Activated CD4-positive, CD25-positive, alpha-beta regulatory T cell treated with anti-CD3 and anti-CD28 coated beads, Interleukin-2, amount 50 U/mL, for 24 hours (primary cell): ENCODE measurements at regions not wholly inside any gene's neighbourhood (a gene's known extent, or its start where the extent isn't known, plus 50 kb on each side); places are given as distances from the start of the nearest gene placed in this dataset.
"Not testable (repeated sequence)": the region's sequence is repeated elsewhere in the genome, so short reads cannot be mapped to it uniquely, and the experiment has no call there.

Experiments used
- ATAC-seq, 2 donors: fragments of 150-1000 bp; cut with Tn5 transposase; one replicate each; pipeline ENCODE4 v1.10.0; 2021; ENCODE audit warnings: mild to moderate bottlenecking in 1 of 2, moderate library complexity in 1 of 2

GRCh38 chr10:123380491-123381085 is 226.4 kb downstream of the BUB3 start:
- ATAC-seq = no peak

DNA sequence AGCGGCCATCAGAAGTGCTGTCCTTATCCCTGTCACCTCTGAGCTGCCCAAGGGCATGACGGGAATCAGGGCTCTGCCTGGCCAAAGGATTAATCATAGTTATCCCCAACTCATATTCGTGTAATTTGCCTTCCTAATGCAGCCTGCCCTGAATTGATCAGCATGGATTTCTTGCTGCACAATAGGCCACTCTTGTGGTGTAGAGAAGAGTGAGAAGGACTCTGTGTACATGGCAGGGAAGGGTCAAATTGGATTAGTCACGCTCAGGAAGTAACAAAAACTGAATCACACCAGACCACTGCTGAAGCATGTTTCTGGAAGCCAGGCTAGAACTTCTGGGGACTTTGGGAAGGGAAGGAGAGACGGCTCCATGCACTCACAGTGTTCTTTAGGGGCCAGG is 227.0 kb downstream of the BUB3 start:
- no peak for ATAC-seq

GRCh38 chr10:123382491-123382890 is 228.3 kb downstream of the BUB3 start:
- no peak for ATAC-seq

DNA sequence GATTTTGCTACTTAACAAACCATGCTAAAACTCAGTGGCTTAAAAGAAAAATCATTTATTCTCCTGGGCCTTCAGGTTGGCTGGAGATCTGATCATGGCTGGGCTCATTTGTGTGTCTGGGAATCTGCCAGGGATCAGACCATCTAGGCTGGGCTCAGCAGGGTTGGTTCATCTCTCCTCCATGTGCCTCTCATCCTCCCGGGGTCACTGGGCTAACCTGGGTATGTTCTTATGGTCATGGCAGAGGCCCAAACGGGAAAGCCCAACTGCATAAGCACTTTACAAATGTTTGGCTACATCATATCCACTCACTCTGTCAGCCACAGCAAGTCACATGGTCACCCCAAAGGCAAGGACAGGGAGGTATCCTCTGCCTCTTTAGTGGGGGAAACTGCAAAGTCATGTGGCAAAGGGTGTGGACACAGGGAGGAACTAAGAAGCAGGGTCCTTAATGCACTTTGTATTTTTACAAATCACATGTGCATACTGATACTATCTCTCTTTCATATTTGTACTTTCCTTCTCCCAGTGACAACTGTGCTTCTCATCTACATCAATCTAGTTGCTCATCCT is 231.4 kb downstream of the BUB3 start:
- no peak for ATAC-seq

- no peak for ATAC-seq
Observed at GRCh38 chr10:123389520-123389919, 235.3 kb downstream of the BUB3 start.

DNA sequence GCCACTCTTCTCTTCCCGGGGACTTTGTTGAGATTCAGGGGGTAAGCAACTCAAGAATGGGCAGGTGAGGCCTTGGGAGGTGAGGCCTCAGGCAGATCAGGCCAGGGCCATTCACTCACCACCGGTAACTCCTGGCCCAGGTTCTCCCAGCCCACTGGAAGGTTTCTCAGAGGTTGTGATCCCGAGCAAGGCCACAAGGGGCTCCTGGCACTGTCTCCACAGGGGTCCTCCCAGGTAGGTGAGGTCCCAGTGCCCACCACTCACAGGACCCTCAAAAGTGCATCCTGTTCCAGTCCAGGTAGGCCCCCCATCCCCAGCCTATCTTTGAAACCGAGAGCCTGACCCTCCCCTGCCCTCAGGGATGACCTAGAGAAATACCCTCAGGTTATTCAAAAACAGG is 236.1 kb downstream of the BUB3 start:
- ATAC-seq = no peak

GRCh38 chr10:123390874-123391273 is 236.7 kb downstream of the BUB3 start:
- no peak for ATAC-seq

DNA sequence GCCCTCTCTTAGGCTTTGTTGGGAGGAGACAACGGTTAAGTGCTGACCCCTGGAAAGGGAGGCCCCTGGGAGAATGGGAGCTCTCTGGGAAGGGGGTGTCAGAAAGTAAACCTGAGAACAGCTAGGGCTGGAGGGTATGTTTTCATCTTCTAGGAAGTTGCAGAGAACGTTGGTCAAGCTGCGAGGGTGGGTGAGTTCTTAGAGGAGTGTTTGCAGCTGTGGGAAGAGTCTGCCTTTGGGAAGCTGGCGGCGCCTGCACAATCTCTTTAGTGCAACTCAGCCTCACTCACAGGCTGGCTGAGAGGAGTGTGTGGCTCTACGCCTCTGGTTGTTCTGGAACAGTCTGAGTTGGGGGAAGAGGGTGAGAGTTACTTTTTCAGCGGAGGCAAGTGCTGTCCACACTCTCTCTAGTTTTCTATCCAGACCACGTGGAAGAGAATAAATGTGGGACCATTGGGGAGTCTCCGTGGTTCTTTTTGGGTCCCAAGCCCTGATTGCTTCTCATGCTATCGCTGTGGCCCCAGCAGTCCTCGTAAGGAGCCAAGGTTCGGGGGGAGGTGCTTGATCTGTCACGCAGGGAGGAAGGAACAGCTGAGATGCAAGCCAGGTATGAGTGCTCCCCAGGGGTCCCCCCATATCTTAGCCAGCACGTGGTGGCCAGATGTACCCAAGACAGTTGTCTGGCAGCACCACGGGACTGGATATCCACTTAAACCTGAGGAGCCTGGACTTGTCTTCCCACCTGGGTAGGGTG is 237.2 kb downstream of the BUB3 start:
- no peak for ATAC-seq

DNA sequence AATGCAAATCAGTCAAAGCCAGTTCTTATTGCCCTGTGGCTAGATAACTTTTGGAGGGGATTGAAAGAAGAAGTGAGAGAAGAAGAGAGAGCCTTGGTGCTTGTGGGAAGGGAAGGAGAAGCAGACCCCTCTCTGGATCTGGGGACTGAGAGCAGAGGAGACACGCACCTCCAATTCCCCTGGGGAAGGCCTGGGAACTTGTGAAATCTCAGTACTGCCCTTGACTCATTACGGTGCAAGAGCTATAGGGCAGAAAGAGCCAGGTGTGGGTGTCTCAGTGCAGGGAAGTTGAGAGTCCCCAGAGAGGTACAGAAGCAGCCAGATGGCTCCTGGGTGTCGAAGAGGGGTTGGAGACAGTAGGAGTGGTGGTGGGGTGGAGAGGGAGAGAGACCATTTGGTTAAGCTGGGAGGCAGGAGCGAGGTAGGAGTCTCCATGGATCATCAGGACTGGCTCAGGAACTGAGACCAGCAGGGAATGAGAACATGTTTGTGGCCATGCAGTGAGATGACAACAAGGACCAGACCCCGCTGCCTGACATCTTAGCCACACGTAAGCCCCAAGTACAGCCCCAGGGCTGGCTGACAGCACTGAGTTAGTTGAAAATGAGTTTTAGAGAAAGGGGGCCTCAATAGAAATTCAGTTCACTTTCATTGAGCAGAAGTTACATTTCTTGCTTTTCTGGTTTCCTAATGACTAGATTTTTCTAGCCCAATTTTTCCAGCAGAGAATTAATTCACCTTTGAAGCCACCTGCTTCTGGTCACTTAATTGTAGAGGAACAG is 238.2 kb downstream of the BUB3 start:
- peak in 1 of 2 donors; percentile 60 for ATAC-seq

- ATAC-seq = no peak
Observed at GRCh38 chr10:123393170-123393569, 239.0 kb downstream of the BUB3 start.

GRCh38 chr10:123394382-123394781 is 240.2 kb downstream of the BUB3 start:
- ATAC-seq = no peak

DNA sequence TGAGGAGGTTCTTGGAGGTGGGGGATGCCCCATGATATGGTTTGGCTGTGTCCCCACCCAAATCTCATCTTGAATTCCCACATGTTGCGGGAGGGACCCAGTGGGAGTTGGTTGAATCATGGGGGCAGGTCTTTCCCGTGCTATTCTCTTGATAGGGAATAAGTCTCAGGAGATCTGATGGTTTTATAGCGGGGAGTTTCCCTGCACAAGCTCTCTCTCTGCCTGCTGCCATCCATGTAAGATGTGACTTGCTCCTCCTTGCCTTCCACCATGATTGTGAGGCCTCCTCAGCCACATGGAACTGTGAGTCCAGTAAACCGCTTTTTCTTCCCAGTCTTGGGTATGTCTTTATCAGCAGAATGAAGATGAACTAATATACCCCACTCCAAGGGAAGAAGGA is 241.0 kb downstream of the BUB3 start:
- ATAC-seq = not testable (repeated sequence)

GRCh38 chr10:123395906-123396305 is 241.7 kb downstream of the BUB3 start:
- ATAC-seq = no peak

DNA sequence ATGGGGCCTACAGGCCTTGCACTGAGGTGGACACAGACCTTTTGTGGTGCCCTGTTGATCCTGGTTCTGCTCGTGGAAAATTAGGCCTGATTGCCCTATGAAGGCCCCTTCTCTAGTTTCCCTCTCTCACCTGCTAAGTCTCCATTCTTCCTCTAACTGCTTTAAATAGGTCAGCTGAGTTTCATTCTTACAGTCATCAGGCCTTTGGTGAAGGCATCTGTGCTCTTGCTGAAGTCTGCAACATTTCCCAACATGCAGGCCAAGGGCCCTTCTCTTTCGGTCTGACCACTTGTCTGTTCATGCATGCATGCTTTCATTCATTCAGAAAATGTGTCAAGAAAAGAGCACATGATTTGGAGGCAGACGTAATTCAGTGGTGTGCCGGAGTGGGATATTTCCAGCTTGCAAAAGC is 244.0 kb downstream of the BUB3 start:
- peak in 1 of 2 donors; percentile 56 for ATAC-seq

DNA sequence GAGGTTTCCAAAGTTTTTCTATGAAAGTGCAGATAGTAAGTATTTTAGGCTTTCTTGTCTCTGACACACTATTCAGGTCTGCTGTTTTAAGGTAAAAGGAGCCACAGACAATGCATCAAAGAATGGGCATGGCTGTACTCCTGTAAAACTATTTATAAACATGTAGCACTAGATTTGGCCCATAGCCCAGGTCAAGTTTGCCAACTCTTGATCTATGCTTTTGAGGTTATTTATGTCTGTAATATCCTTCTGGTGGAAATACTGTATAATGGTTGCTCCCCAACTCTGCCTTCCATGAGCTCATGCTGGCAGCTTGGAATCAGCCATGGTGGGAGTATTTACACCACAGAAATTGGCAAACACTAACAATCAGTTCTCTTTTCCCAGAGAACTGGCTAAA is 244.6 kb downstream of the BUB3 start:
- no peak for ATAC-seq

DNA sequence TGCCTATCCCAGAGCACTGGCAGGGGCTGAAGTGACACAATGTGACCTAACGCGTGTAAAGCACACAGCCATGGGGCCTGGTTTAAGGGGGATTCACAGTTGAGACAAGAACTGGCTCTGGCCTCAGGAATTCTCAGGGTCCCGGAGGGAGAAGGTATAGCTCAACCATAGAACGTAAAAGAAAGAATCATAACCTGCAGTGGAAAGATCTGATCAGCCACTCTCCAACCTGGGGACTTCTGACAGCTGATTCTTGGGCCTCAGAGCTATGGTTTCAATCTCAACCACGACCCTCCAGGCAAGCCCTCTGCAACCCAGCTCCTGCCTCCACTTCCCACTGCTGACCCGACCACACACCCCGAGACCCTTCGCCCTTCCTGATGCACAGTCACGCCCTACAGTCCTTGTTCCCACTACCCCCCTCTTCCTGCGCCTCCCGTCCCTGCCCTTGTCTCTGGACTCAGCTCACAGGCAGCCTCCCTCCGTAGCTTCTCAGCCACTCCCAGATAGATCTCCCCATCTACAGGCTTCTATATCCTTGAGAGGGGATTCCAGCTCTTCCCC is 245.2 kb downstream of the BUB3 start:
- ATAC-seq = no peak

DNA sequence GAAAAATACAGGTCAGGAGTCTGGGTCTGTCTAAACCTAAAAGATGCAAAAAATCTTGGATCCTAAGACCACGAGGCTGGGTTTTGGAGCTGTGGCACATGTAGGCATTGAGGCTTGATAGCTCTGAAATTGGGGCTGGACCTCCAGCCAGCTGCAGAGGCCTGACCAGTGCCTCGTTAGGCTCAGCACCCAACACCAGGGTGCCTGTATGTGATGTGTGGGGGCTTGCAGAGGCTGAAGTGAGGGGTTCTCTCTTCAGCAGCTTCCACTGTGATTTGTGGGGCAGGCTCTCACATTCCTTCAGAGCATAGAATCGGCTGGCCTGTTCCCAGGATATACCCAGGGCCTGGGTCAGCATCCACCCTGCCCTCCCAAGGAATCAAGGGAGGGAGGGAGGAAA is 247.8 kb downstream of the BUB3 start:
- no peak for ATAC-seq

- ATAC-seq = peak; percentile 38 to 53
Observed at GRCh38 chr10:123402656-123403055, 248.5 kb downstream of the BUB3 start.

- ATAC-seq = no peak
Observed at GRCh38 chr10:123404357-123404756, 250.2 kb downstream of the BUB3 start.

DNA sequence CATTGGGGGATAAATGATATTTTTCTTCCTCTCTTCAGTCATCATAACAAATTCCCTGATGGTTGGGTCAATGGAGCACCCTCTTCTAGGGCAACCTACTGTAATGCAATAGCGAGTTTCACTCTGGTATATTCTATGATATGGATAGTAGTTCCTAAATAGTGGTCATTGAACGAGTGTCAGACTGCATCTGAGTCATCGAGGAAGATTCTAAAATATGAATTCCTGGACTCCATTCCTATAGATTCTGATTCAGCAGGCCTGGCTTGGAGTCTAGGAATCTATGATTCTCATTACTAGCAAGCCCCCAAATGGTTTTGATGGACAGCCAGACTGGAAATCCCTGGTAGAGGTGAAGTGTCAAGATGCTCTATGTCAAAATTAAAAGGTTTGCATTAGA is 254.5 kb downstream of the BUB3 start:
- no peak for ATAC-seq

DNA sequence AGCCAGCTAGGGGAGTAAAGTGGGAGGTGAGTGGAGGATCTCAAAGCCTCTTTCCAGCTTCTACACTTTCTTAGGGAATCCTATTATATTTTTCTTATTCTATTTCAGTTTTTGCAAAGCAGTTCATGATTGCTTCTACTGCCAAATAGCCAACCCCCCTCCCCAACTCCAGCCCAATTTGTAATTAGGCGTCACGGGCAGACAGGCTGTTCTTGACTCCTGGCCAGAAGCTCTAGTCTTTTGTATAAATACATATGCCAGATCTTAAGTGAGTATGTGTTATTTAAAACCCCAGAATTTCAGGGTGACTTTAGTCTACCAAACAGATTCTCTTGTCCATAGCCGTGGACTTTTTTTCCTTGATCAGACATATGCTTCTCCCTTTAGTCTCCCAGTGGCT is 255.2 kb downstream of the BUB3 start:
- no peak for ATAC-seq

- no peak for ATAC-seq
Observed at GRCh38 chr10:123409884-123410283, 255.7 kb downstream of the BUB3 start.

DNA sequence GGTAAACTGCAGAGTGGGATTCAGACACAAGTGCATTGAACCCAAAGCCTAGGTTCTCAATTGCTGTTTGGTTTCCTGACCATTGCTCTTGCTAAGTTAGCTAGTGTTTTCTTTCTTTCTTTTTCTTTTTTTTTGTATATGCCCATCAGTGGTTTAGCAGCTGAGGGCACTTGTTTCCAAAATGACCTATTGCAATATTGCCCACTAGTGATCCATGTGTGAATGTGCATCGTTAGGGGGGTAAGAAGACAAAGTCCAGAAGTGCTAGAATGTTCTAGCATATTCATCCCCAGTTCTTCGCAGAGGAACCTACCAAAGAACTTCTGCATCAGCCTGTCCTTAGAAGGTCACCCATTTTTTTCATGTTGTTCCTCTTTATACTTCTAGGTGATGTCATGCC is 252.8 kb upstream of the GPR26 start:
- ATAC-seq = no peak
